GM18870 (cell line): ENCODE measurements at regions not wholly inside any gene's neighbourhood (a gene's known extent, or its start where the extent isn't known, plus 50 kb on each side); places are given as distances from the start of the nearest gene placed in this dataset.
"Not testable (repeated sequence)": the region's sequence is repeated elsewhere in the genome, so short reads cannot be mapped to it uniquely, and the experiment has no call there.

Experiments
- ATAC-seq: cut with Tn5 transposase; IDR thresholded peaks from one replicate; pipeline ENCODE4 v1.9.1; 2021; ENCODE audit warnings: moderate library complexity; ENCODE audit not compliant: unreplicated experiment

DNA sequence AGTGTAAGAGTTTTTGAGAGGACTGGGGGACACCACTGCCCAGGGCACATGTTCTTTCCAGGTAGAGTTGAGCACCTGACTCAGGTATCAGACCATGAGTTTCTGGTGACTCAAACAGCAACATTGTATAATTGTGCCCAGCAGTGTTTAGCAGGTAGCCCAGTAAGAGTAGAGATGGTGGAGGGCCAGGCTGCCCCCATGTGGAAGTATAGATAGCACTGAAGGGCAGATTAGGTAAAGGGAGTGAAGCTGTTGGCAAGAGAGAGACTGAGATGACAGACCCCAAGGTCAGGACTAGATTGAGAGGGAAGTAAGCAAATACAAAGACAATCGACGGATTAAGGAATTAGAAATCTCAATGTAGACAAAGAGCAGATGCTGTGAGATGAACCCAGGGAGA, 74.6 kb downstream of the TRIM42 start:
- no peak for ATAC-seq

DNA sequence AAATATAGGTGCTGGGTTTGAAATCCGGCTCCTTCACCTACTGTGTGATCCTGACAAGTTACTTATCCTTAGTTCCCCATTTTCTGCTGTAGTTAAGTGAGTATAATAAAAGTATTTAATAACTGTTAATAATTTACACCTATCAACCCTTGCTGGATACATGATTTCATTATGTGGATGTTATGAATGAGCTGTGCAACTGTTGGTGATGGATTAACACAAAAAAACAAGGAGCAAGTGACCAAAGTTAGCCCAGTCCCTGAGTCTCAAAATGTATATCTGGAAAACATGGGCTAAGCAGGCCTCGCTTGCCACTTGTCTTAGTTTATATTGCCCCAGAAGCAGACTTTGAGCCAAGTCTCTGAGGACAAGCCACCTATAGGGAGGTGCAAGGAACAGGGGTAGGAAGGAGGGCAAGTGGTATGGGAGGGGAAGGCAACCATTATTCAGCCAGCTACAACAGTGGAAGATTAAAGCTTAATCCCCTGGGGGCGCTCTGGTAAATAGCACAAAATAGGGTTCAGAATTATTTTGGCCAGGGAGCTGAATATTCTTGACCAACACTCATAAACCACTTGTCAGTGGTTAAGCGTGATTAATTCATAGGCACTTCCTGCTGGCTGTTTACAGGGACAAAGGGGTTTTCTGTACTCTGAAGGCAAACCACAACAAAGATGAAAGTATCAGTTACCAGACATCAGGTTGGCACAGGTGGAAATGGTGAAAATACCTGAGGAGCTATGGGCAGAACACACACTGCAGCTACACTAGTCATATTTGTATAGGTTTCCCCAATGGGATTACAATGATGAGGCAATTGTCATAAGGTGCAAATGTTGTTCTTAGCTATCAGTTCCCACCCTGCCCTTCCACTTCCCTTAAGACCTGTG, 76.2 kb downstream of the TRIM42 start:
- peak; percentile 66 for ATAC-seq

DNA sequence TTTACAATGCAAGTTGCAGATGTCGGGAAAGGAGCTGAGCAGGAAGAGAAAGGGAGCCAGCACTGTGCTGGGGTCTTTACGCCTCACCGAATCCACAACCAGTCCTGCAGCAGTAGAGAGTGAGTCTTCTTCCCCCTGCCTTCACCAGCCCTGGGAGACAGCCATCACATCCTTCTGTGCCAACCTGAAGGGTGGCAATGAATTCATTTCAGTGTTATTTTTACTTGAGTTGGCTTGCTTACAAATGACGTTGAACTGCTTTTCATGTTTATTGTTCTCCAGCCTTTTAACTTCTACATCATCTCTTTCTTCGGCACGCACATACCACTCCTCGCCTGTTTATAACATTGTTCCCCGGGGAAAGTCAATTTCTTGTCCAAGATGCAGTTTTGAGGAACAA, 77.1 kb downstream of the TRIM42 start:
- ATAC-seq: no peak

GRCh38 chr3:140756240-140757016, 78.6 kb downstream of the TRIM42 start:
- ATAC-seq: peak; percentile 49

GRCh38 chr3:140758791-140759444, 81.1 kb downstream of the TRIM42 start:
- ATAC-seq: no peak

- ATAC-seq: no peak
These were observed 82.6 kb downstream of the TRIM42 start for GRCh38 chr3:140760324-140761075.

GRCh38 chr3:140761076-140761639, 83.3 kb downstream of the TRIM42 start:
- ATAC-seq: no peak

GRCh38 chr3:140762746-140763145, 84.9 kb downstream of the TRIM42 start:
- no peak for ATAC-seq

- ATAC-seq: no peak
These were observed 85.7 kb downstream of the TRIM42 start for GRCh38 chr3:140763532-140763931.

DNA sequence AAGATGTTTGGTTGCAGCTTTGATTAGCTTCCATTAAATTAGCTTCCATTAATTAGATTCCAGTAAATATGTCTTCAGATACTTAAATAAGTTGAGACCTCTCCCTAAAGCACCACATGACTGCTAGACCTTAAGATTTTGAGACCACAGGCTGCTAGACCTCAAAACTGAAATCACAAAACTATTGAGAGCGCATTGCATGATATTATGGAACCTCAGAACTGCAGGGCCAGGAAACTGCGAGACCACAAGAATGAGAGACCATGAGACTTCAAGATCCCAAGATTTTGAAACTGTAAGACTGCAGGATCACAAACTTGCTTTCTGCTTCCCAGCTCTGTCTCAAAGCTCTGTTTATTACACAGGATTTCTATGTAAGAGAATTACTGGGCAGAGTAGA, 87.4 kb downstream of the TRIM42 start:
- peak; percentile 44 for ATAC-seq

GRCh38 chr3:140766465-140766864, 88.6 kb downstream of the TRIM42 start:
- peak; percentile 49 for ATAC-seq

GRCh38 chr3:140767566-140767965, 89.7 kb downstream of the TRIM42 start:
- no peak for ATAC-seq

DNA sequence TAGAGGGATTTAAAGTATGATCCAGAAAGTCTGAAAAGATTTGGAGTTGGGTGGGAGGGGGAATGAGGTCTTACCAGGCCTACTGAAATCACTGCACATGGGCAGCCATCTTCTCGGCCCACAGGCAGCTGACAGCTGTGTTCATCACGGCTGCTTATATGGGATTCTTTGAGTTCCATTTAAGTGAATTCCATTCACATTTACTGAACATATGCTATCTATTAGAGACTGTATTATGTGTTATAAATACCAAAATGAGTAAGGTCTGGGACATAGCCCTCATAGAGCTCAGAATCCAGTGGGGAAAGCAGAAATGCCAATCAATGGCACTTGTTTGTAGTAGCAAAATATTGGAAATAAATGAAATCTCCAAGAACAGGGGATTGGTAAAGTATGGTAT, 91.1 kb downstream of the TRIM42 start:
- no peak for ATAC-seq

GRCh38 chr3:140769951-140770350, 92.1 kb downstream of the TRIM42 start:
- no peak for ATAC-seq

DNA sequence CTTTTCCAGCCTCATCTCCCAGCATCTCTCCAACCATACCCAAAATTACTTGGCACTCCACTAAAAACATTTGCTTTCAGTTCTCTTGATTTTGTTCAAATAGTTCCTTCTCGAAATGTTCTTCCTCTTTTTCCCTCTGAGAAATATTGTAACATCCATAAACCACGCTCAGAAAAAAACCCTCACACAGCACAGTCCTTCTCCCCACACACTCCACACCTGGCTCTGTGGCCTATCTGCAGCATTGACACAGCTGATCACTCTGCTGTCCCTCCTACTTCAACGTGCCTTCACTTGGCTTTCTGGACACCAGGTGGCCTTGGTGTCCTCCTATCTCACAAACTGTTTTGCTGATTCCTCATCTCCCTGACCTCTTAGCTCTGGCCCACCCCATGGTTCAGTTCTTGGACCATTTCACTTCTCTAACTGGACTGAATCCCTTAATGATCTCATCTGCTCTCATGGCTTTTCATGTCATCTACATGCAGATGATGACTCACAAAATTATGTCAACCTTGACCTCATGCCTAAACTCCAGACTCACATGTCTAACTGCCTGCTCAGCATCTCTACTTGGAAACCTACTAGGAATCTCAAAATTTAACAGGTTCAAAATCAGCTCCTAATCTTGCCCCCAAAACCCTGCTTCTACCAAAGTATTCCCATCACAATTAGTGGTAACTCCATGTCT, 93.3 kb downstream of the TRIM42 start:
- no peak for ATAC-seq

GRCh38 chr3:140777631-140778233, 99.9 kb downstream of the TRIM42 start:
- no peak for ATAC-seq

DNA sequence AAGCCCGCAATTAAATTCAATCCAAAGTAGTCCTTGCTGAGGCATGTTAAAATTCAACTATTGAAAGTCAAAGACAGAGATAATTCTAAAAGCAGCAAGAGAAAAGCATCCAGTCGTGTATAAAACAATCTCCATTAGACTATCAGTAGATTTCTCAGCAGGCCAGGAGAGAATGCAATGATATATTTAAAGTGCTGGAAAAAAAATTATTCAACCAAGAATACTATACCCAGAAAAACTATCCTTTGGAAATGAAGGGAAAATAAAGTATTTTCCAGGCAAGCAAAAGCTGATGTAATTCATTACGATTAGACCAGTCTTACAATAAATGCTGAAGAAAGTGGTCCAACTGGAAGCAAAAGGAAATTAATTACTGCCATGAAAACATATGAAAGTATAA, 113.5 kb downstream of the TRIM42 start:
- no peak for ATAC-seq

DNA sequence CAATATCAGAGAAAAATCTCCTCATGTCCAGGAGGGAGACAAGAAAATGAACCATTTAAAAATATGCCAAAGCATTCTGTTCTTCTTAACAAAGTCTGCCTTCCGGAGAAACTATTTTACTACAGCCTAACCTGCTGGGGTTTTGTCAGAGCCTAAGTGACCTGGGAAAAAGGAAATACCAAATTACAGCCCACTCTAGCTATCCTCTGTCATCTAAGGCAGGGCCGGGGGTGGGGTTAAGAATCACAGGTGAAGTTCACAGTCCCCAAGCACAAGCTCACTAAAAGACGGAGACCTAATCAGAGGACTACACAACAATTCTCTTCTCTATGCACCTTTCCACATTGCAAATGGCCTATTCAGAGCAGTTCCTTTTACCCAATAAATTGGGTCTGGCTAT, 116.6 kb downstream of the TRIM42 start:
- no peak for ATAC-seq

GRCh38 chr3:140802898-140803297, 125.0 kb downstream of the TRIM42 start:
- ATAC-seq: not testable (repeated sequence)

- no peak for ATAC-seq
These were observed 131.5 kb downstream of the TRIM42 start for GRCh38 chr3:140809316-140809715.
